GM12878 (cell line): ENCODE measurements at regions not wholly inside any gene's neighbourhood (a gene's known extent, or its start where the extent isn't known, plus 50 kb on each side); places are given as distances from the start of the nearest gene placed in this dataset.

Experiments
- CTCF ChIP-seq, 3 experiments: IDR thresholded peaks in 2 of 3; conservative IDR thresholded peaks in 1 of 3; 2 replicates each; pipeline ENCODE4 v1.5.1; 2011; ENCODE audit warnings: low read depth in 3 of 3, low read length in 3 of 3, mild to moderate bottlenecking in 3 of 3, control low read depth in 2 of 3, moderate library complexity in 2 of 3, inconsistent platforms in 1 of 3, mixed read lengths in 1 of 3; ENCODE audit not compliant: control insufficient read depth in 2 of 3, insufficient read depth in 1 of 3; ENCODE audit errors: extremely low read depth in 1 of 3
- ESRRA ChIP-seq: IDR thresholded peaks from 2 replicates; pipeline ENCODE4 v1.6.1; 2012; ENCODE audit warnings: mild to moderate bottlenecking, low read length, improper control_type of control experiment
- HDAC6 ChIP-seq: fragments of 200-600 bp; sonication (generic); IDR thresholded peaks from one replicate; pipeline ENCODE4 v1.8.0; 2017; ENCODE audit warnings: antibody characterized with exemption; ENCODE audit not compliant: unreplicated experiment
- JUND ChIP-seq: IDR thresholded peaks from 2 replicates; pipeline ENCODE4 v1.6.1; 2012; ENCODE audit warnings: low read depth, mild to moderate bottlenecking, low read length, improper control_type of control experiment, moderate library complexity
- POLR2AphosphoS5 ChIP-seq: IDR thresholded peaks from 2 replicates; pipeline ENCODE4 v1.6.1; 2011; ENCODE audit warnings: mild to moderate bottlenecking, low read length, inconsistent platforms
- STAT1 ChIP-seq: fragments of 450-650 bp; conservative IDR thresholded peaks from 2 replicates; pipeline ENCODE4 v1.6.1; 2014; ENCODE audit warnings: antibody characterized with exemption, mild to moderate bottlenecking
- SUZ12 ChIP-seq: fragments of 200-600 bp; sonication (generic); IDR thresholded peaks from one replicate; pipeline ENCODE4 v1.6.1; 2018; ENCODE audit warnings: antibody characterized with exemption, mild to moderate bottlenecking; ENCODE audit not compliant: unreplicated experiment
- YBX1 ChIP-seq: fragments of 450-650 bp; IDR thresholded peaks from 2 replicates; pipeline ENCODE4 v1.6.1; 2016; ENCODE audit warnings: antibody characterized with exemption

GRCh38 chr10:78552261-78552811, 516.4 kb upstream of the ZMIZ1 start:
- no peak for TF ChIP-seq CTCF (IDR thresholded peaks at IDR 0.05 in 2 of 3, conservative IDR thresholded peaks at IDR 0.05 in 1 of 3; ENCODE audit: control insufficient read depth in 2 of 3, extremely low read depth in 1 of 3, insufficient read depth in 1 of 3, low read depth in 3 of 3, low read length in 3 of 3)
- TF ChIP-seq POLR2AphosphoS5 = no peak
- TF ChIP-seq STAT1 = no peak
- no peak for TF ChIP-seq SUZ12
- no peak for TF ChIP-seq YBX1
- no peak for TF ChIP-seq HDAC6
- TF ChIP-seq ESRRA = no peak
- TF ChIP-seq JUND = no peak
